ENCODE measurements at regions not wholly inside any gene's neighbourhood (a gene's known extent, or its start where the extent isn't known, plus 50 kb on each side); places are given as distances from the start of the nearest gene placed in this dataset.
"Not testable (repeated sequence)": the region's sequence is repeated elsewhere in the genome, so short reads cannot be mapped to it uniquely, and the experiment has no call there.

DNA sequence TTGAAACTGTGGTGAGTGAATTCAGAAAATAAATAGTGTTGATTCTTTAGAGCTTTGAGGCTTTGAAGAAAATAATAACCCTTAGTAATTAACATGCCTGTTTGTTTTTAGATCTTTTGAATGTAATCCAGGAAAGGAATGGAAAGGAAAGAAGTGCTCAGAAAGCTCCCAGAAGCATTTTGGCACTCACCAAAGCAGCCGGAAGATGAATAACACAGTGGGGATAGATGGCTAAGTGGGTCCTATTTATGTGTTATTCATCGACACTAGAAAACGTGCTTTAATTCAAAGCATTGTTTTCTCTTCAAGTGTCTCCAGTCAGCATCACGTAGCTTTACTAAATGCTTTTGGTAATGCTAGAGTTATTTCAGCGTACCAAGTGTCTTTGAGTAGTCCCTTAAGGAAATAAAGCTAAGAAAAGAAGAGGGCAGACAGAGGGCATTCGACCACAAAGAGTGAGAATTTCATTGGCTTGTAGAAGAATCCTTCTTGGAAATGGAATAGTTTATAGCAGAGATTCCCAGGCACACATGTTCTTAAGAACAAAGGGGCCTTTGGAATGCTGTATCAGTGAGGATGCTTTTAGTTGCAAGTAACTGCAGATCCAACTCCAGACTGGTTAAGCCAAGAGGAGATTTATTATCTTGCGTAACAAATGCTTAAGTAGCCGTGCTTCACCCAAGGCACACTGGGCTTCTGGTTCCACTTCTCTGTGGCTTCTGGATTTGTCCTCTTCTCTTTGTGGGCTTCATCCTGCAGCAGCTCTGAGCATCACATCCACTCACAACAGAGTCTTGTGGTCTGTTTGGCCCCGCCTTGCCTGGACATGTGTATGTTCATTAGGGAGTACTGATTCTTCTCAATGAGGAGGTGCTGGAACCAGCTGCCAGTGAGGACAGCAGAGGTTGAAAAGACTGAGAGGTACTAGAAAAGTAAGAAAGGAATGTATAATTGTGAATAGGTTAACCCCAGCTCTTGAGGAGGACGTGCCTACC is 63.6 kb upstream of the LTBP1 start:
- Histone ChIP-seq H3K9me3 (ENCODE audit: insufficient read depth, low read depth) (no peaks in the 10 kb centered on the region), H3K27ac (no peak overlapping the region), H3K36me3 (ENCODE audit: low read depth) (no peaks in the 10 kb centered on the region), H3K4me2 (no peak overlapping the region), H2AFZ (no peak overlapping the region), H3F3A (ENCODE audit: insufficient read depth, low read depth) (no peaks in the 10 kb centered on the region), H4K20me1 (ENCODE audit: insufficient read depth) (no peaks in the 10 kb centered on the region), H3K27me3 (ENCODE audit: insufficient read depth, low read depth) (no peaks in the 10 kb centered on the region), H3K4me3 (no peak overlapping the region), H3K79me2 (ENCODE audit: low read depth) (no peaks in the 10 kb centered on the region), H3K9me2 (ENCODE audit: insufficient read depth) (no peaks in the 10 kb centered on the region), H3K4me1 (replicated peaks; ENCODE audit: insufficient read depth) (no peaks in the 10 kb centered on the region)
- no peak for DNase-seq
- ChIA-PET CTCF (no interaction called here), POLR2A (ENCODE audit: unreplicated experiment) (no interaction called here)
- intact Hi-C loops (cut with micrococcal nuclease; ENCODE audit: unreplicated experiment), result no loop called here
- BruUV-seq (replicated peaks), result no TSS peak
- TF ChIP-seq, protein P1, sequence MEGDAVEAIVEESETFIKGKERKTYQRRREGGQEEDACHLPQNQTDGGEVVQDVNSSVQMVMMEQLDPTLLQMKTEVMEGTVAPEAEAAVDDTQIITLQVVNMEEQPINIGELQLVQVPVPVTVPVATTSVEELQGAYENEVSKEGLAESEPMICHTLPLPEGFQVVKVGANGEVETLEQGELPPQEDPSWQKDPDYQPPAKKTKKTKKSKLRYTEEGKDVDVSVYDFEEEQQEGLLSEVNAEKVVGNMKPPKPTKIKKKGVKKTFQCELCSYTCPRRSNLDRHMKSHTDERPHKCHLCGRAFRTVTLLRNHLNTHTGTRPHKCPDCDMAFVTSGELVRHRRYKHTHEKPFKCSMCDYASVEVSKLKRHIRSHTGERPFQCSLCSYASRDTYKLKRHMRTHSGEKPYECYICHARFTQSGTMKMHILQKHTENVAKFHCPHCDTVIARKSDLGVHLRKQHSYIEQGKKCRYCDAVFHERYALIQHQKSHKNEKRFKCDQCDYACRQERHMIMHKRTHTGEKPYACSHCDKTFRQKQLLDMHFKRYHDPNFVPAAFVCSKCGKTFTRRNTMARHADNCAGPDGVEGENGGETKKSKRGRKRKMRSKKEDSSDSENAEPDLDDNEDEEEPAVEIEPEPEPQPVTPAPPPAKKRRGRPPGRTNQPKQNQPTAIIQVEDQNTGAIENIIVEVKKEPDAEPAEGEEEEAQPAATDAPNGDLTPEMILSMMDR (conservative IDR thresholded peaks at IDR 0.05), result no peak
- TF ChIP-seq EZH2 (IDR thresholded peaks at IDR 0.05; ENCODE audit: low read depth), result no peak

DNA sequence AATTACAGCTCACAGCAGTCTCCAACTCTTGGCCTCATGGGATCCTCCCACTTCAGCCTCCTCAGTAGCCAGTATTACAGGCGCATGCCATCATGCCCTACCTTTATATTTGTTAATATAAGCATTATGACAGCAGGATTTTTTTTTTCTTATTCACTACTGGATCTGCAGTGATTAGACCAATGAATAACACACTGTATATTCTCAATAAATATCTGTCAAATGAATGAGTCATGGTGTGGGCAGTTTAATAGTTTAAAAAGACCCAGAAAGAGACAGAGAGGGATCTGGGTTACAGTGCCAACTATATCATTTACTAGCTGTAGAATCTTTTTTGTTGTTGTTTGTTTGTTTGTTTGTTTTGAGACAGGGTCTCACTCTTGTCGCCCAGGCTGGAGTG is 62.4 kb upstream of the LTBP1 start:
- no peaks in the 10 kb centered on the region for H3K4me1 ChIP-seq (replicated peaks; ENCODE audit: insufficient read depth)
- POLR2A ChIA-PET (ENCODE audit: unreplicated experiment), result no interaction called here
- TF ChIP-seq EZH2 (IDR thresholded peaks at IDR 0.05; ENCODE audit: low read depth), result no peak

DNA sequence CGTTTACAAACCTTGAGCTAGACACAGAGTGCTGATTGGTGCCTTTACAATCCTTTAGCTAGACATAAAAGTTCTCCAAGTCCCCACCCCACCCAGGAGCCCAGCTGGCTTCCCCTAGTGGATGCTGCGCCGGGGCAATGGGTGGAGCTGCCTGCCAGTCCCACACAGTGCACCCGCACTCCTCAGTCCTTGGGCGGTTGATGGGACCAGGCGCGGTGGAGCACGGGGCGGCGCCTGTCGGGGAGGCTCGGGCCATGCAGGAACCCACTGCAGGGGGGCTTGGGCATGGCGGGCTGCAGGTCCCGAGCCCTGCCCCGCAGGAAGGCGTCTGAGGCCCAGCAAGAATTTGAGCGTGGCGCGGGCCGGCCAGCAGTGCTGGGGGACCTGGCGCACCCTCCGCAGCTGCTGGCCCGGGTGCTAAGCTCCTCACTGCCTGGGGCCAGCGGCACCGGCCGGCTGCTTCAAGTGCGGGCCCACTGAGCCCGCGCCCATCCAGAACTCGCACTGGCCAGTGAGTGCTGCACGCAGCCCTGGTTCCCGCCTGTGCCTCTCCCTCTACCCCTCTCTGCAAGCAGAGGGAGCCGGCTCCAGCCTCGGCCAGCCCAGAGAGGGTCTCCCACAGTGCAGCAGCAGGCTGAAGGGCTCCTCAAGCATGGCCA is 60.2 kb upstream of the LTBP1 start:
- BruUV-seq (replicated peaks); H3K9me2 ChIP-seq (ENCODE audit: insufficient read depth); H3K4me3 ChIP-seq; H3K27me3 ChIP-seq (ENCODE audit: insufficient read depth, low read depth); H3K79me2 ChIP-seq (ENCODE audit: low read depth); CTCF ChIA-PET; intact Hi-C loops (cut with micrococcal nuclease; ENCODE audit: unreplicated experiment); H3F3A ChIP-seq (ENCODE audit: insufficient read depth, low read depth); H3K9me3 ChIP-seq (ENCODE audit: insufficient read depth, low read depth); DNase-seq; H3K4me1 ChIP-seq (replicated peaks; ENCODE audit: insufficient read depth); H2AFZ ChIP-seq; POLR2A ChIA-PET (ENCODE audit: unreplicated experiment); H3K36me3 ChIP-seq (ENCODE audit: low read depth); H3K4me2 ChIP-seq; H4K20me1 ChIP-seq (ENCODE audit: insufficient read depth); H3K27ac ChIP-seq: not testable (repeated sequence)

More for the DNA sequence above, 62.4 kb upstream of the LTBP1 start:
- H4K20me1 ChIP-seq (ENCODE audit: insufficient read depth), result no peaks in the 10 kb centered on the region
- no peaks in the 10 kb centered on the region for H3F3A ChIP-seq (ENCODE audit: insufficient read depth, low read depth)
- H3K9me3 ChIP-seq (ENCODE audit: insufficient read depth, low read depth), result no peaks in the 10 kb centered on the region
- no TSS peak for BruUV-seq (replicated peaks)
- no peak overlapping the region for H3K4me3 ChIP-seq
- no peak overlapping the region for H3K27ac ChIP-seq
- H3K79me2 ChIP-seq (ENCODE audit: low read depth), result no peaks in the 10 kb centered on the region
- DNase-seq, result no peak
- H3K36me3 ChIP-seq (ENCODE audit: low read depth), result no peaks in the 10 kb centered on the region
- no peak overlapping the region for H2AFZ ChIP-seq
- intact Hi-C loops (cut with micrococcal nuclease; ENCODE audit: unreplicated experiment), result no loop called here
- no peak overlapping the region for H3K4me2 ChIP-seq
- no peaks in the 10 kb centered on the region for H3K9me2 ChIP-seq (ENCODE audit: insufficient read depth)
- H3K27me3 ChIP-seq (ENCODE audit: insufficient read depth, low read depth), result no peaks in the 10 kb centered on the region
- CTCF ChIA-PET, result no interaction called here

DNA sequence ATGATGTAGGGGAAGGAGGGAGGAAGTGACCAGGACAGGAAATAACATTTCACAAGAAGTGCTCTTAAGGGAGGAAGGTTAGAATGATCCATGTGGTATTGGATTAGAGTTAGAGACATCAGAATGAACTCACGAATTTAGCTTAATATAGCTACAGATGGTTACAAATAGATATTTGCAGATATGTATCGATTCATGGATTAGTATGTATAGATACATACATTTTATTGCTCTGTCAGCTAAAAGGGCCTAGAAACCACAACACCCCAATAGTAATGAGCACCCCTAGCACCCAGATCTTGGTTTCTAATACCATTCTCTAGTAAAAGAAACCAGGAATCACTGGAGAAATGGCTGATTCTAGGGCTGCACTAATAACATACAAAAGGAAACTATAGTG is 59.6 kb upstream of the LTBP1 start:
- CTCF ChIA-PET, result no interaction called here
- H3K9me3 ChIP-seq (ENCODE audit: insufficient read depth, low read depth), result no peaks in the 10 kb centered on the region
- intact Hi-C loops (cut with micrococcal nuclease; ENCODE audit: unreplicated experiment), result no loop called here
- no peak overlapping the region for H3K27ac ChIP-seq
- no peaks in the 10 kb centered on the region for H3K27me3 ChIP-seq (ENCODE audit: insufficient read depth, low read depth)
- no peaks in the 10 kb centered on the region for H3F3A ChIP-seq (ENCODE audit: insufficient read depth, low read depth)
- H3K36me3 ChIP-seq (ENCODE audit: low read depth), result no peaks in the 10 kb centered on the region
- TF ChIP-seq, protein P1 (conservative IDR thresholded peaks at IDR 0.05), result no peak
- TF ChIP-seq EZH2 (IDR thresholded peaks at IDR 0.05; ENCODE audit: low read depth), result no peak
- no peaks in the 10 kb centered on the region for H3K79me2 ChIP-seq (ENCODE audit: low read depth)
- H3K9me2 ChIP-seq (ENCODE audit: insufficient read depth), result no peaks in the 10 kb centered on the region
- H3K4me3 ChIP-seq, result no peak overlapping the region
- no peak overlapping the region for H2AFZ ChIP-seq
- no peak overlapping the region for H3K4me2 ChIP-seq
- H3K4me1 ChIP-seq (replicated peaks; ENCODE audit: insufficient read depth), result no peaks in the 10 kb centered on the region
- H4K20me1 ChIP-seq (ENCODE audit: insufficient read depth), result no peaks in the 10 kb centered on the region
- POLR2A ChIA-PET (ENCODE audit: unreplicated experiment), result no interaction called here
- DNase-seq, result no peak
- no TSS peak for BruUV-seq (replicated peaks)
